HCT116 (cell line): ENCODE measurements at regions not wholly inside any gene's neighbourhood (a gene's known extent, or its start where the extent isn't known, plus 50 kb on each side); places are given as distances from the start of the nearest gene placed in this dataset.

Source experiments
- ATAC-seq: fragments of 200-7000 bp; cut with Tn5 transposase; 2 replicates; pipeline ENCODE4 v1.9.1; 2020; ENCODE audit warnings: mild to moderate bottlenecking, moderate library complexity
- BruUV-seq: library from RNA; stranded (reverse); fragments of 400-500 nt; replicated peaks from 2 replicates; lab custom pipeline; 2021; lab: Mats Ljungman, UMichigan
- CTCF ChIA-PET: fragments of 300-600 bp; sonication (Branson Sonifier 250); formaldehyde crosslinking; loops from one replicate; lab custom pipeline; 2021; ENCODE audit warnings: antibody characterized with exemption; lab: Charles Lee
- POLR2A ChIA-PET: fragments of 300-600, 350-600 bp; sonication (Branson Sonifier 250); formaldehyde crosslinking; loops from one replicate; lab custom pipeline; 2021; ENCODE audit warnings: antibody characterized with exemption; lab: Charles Lee
- RAD21 ChIA-PET, 2 experiments: fragments of 300-600 bp; sonication (Branson Sonifier 250); formaldehyde crosslinking; loops; one replicate each; lab custom pipeline; 2023; ENCODE audit warnings: low total read pairs in 2 of 2; ENCODE audit not compliant: uncharacterized antibody in 2 of 2, unreplicated experiment in 2 of 2, low non-redundant PET in 1 of 2; lab: Charles Lee
- DNase-seq: peaks from one replicate; pipeline ENCODE4 v3.0.0-alpha.2; 2010; ENCODE audit warnings: low read depth, low spot score
- H2AFZ ChIP-seq: fragments of 200-600 bp; shearing (Covaris generic), sonication (generic); 2 replicates; pipeline ENCODE4 v1.6.1; 2017; ENCODE audit warnings: low read depth, mixed run types, mixed read lengths, antibody characterized with exemption, low read length; ENCODE audit not compliant: poor library complexity, severe bottlenecking
- H3K27ac ChIP-seq: 2 replicates; pipeline ENCODE4 v1.5.1; 2012; ENCODE audit warnings: low read depth, low read length
- H3K27me3 ChIP-seq: fragments of 200-600 bp; sonication (generic); 2 replicates; pipeline ENCODE4 v1.6.1; 2016; ENCODE audit warnings: mixed run types, low read length, mixed read lengths; ENCODE audit not compliant: insufficient read depth
- H3K36me3 ChIP-seq, 2 experiments: fragments of 200-500 bp in 1 of 2; fragments of 200-600 bp in 1 of 2; sonication (Bioruptor generic) in 1 of 2; sonication (generic) in 1 of 2; 2 replicates each; pipeline versions ENCODE4 v1.5.1 to v1.6.1; 2014 to 2016; ENCODE audit warnings: low read length in 2 of 2, inconsistent platforms in 1 of 2, mixed read lengths in 1 of 2, mixed run types in 1 of 2; ENCODE audit not compliant: insufficient read depth in 2 of 2, control insufficient read depth in 1 of 2
- H3K4me1 ChIP-seq, 2 experiments: fragments of 200-600 bp in 1 of 2; sonication (generic) in 1 of 2; 2 replicates each; pipeline versions ENCODE4 v1.5.1 to v1.6.1; 2012 to 2017; ENCODE audit warnings: low read length in 2 of 2, inconsistent platforms in 1 of 2, mild to moderate bottlenecking in 1 of 2, mixed read lengths in 1 of 2, mixed run types in 1 of 2, moderate library complexity in 1 of 2; ENCODE audit not compliant: insufficient read depth in 2 of 2, control insufficient read depth in 1 of 2
- H3K4me2 ChIP-seq: fragments of 200-600 bp; sonication (generic); 2 replicates; pipeline ENCODE4 v1.6.1; 2017; ENCODE audit warnings: mixed run types, low read length, mixed read lengths
- H3K4me3 ChIP-seq, 2 experiments: fragments of 200-600 bp in 1 of 2; sonication (generic) in 1 of 2; replicated peaks in 1 of 2; 2 replicates each; pipeline ENCODE4 v1.5.1; 2011 to 2016; ENCODE audit warnings: low read length in 2 of 2, control low read depth in 1 of 2, low read depth in 1 of 2, mild to moderate bottlenecking in 1 of 2, mixed read lengths in 1 of 2, mixed run types in 1 of 2
- H3K79me2 ChIP-seq: fragments of 200-600 bp; sonication (generic); 2 replicates; pipeline ENCODE4 v1.6.1; 2017; ENCODE audit warnings: mild to moderate bottlenecking, mixed run types, low read length, moderate library complexity, mixed read lengths; ENCODE audit not compliant: insufficient read depth
- H3K9ac ChIP-seq: fragments of 200-600 bp; sonication (generic); 2 replicates; pipeline ENCODE4 v1.6.1; 2016; ENCODE audit warnings: low read length, mixed read lengths
- H3K9me2 ChIP-seq: fragments of 200-600 bp; sonication (generic), shearing (Covaris generic); 2 replicates; pipeline ENCODE4 v1.6.1; 2017; ENCODE audit warnings: mixed run types, mild to moderate bottlenecking, moderate library complexity; ENCODE audit not compliant: insufficient read depth
- H3K9me3 ChIP-seq, 2 experiments: fragments of 200-500 bp in 1 of 2; fragments of 200-600 bp in 1 of 2; sonication (Bioruptor generic) in 1 of 2; sonication (generic) in 1 of 2; 2 replicates each; pipeline ENCODE4 v1.6.1; 2014 to 2017; ENCODE audit warnings: low read length in 2 of 2, mixed read lengths in 2 of 2, inconsistent platforms in 1 of 2, low read depth in 1 of 2, mild to moderate bottlenecking in 1 of 2, mixed run types in 1 of 2, moderate library complexity in 1 of 2; ENCODE audit not compliant: control insufficient read depth in 1 of 2, insufficient read depth in 1 of 2
- H4K20me1 ChIP-seq: fragments of 200-600 bp; sonication (generic), shearing (Covaris generic); 2 replicates; pipeline ENCODE4 v1.6.1; 2017; ENCODE audit warnings: mixed run types, mild to moderate bottlenecking, moderate library complexity; ENCODE audit not compliant: insufficient read depth
- ELF1 ChIP-seq: IDR thresholded peaks from 2 replicates; pipeline ENCODE4 v1.6.1; 2012; ENCODE audit warnings: low read depth, borderline replicate concordance
- SRF ChIP-seq: IDR thresholded peaks from 2 replicates; pipeline ENCODE4 v1.6.1; 2012; ENCODE audit warnings: low read depth
- TCF7L2 ChIP-seq: IDR thresholded peaks from 2 replicates; pipeline ENCODE4 v1.7.0; 2011; ENCODE audit warnings: borderline replicate concordance, inconsistent platforms; ENCODE audit not compliant: insufficient read depth, insufficient read length; ENCODE audit errors: extremely low read depth
- intact Hi-C: fragments of 100-400 bp; cut with micrococcal nuclease; formaldehyde crosslinking; loops from 2 replicates; pipeline ENCODE4 v1.10.0; 2022
- TF ChIP-seq, protein P1 (sequence below): IDR thresholded peaks from 2 replicates; pipeline ENCODE4 v1.6.1; 2011; ENCODE audit warnings: mild to moderate bottlenecking, low read length, moderate library complexity; ENCODE audit not compliant: insufficient replicate concordance; ENCODE audit errors: extremely low read depth
- TF ChIP-seq, protein P2 (sequence below): IDR thresholded peaks from 2 replicates; pipeline ENCODE4 v1.6.1; 2012; ENCODE audit warnings: low read depth
- TF ChIP-seq, protein P3 (sequence below): IDR thresholded peaks from 2 replicates; pipeline ENCODE4 v1.6.1; 2012

DNA sequence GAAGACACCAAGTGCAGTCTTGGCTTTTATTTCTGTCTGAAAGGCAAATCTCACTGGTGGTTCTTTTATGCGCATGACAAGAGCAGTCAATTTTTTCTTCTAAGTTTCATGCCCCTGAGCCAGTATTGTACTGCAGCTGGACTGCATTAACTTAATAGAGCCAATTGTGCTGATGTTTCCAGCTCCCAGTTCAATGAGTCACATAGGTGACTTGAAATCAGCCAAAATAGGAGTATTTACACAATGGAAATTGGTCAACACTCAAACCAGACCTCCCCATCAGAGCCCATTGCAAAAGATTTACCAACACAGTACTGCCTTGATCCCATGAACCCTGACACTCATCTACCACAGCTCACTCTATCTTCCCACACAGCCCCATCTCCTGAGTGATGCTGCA lies 100.3 kb upstream of the GUCY1A1 start:
- Histone ChIP-seq H3K27me3 (no peaks in the 10 kb centered on the region), H3K4me2 (no peak overlapping the region), H3K9ac (no peak overlapping the region), H4K20me1 (no peaks in the 10 kb centered on the region), H3K4me1 (no peaks in the 10 kb centered on the region), H3K27ac (no peak overlapping the region), H3K36me3 (no peaks in the 10 kb centered on the region), H3K9me3 (no peaks in the 10 kb centered on the region), H3K4me3 (no peak overlapping the region), H3K79me2 (no peaks in the 10 kb centered on the region), H3K9me2 (no peaks in the 10 kb centered on the region), H2AFZ (no peak overlapping the region)
- CTCF ChIA-PET: no interaction called here
- TF ChIP-seq, protein P1, sequence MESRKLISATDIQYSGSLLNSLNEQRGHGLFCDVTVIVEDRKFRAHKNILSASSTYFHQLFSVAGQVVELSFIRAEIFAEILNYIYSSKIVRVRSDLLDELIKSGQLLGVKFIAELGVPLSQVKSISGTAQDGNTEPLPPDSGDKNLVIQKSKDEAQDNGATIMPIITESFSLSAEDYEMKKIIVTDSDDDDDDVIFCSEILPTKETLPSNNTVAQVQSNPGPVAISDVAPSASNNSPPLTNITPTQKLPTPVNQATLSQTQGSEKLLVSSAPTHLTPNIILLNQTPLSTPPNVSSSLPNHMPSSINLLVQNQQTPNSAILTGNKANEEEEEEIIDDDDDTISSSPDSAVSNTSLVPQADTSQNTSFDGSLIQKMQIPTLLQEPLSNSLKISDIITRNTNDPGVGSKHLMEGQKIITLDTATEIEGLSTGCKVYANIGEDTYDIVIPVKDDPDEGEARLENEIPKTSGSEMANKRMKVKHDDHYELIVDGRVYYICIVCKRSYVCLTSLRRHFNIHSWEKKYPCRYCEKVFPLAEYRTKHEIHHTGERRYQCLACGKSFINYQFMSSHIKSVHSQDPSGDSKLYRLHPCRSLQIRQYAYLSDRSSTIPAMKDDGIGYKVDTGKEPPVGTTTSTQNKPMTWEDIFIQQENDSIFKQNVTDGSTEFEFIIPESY: no peak
- TF ChIP-seq, protein P2, sequence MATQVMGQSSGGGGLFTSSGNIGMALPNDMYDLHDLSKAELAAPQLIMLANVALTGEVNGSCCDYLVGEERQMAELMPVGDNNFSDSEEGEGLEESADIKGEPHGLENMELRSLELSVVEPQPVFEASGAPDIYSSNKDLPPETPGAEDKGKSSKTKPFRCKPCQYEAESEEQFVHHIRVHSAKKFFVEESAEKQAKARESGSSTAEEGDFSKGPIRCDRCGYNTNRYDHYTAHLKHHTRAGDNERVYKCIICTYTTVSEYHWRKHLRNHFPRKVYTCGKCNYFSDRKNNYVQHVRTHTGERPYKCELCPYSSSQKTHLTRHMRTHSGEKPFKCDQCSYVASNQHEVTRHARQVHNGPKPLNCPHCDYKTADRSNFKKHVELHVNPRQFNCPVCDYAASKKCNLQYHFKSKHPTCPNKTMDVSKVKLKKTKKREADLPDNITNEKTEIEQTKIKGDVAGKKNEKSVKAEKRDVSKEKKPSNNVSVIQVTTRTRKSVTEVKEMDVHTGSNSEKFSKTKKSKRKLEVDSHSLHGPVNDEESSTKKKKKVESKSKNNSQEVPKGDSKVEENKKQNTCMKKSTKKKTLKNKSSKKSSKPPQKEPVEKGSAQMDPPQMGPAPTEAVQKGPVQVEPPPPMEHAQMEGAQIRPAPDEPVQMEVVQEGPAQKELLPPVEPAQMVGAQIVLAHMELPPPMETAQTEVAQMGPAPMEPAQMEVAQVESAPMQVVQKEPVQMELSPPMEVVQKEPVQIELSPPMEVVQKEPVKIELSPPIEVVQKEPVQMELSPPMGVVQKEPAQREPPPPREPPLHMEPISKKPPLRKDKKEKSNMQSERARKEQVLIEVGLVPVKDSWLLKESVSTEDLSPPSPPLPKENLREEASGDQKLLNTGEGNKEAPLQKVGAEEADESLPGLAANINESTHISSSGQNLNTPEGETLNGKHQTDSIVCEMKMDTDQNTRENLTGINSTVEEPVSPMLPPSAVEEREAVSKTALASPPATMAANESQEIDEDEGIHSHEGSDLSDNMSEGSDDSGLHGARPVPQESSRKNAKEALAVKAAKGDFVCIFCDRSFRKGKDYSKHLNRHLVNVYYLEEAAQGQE: no peak
- TF ChIP-seq ELF1: no peak
- TF ChIP-seq SRF: no peak
- TF ChIP-seq TCF7L2: no peak
- TF ChIP-seq, protein P3, sequence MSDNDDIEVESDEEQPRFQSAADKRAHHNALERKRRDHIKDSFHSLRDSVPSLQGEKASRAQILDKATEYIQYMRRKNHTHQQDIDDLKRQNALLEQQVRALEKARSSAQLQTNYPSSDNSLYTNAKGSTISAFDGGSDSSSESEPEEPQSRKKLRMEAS: no peak
- POLR2A ChIA-PET: no interaction called here
- BruUV-seq: no TSS peak
- intact Hi-C loops: no loop called here
- DNase-seq (no peak), ATAC-seq (no peak)
- RAD21 ChIA-PET: no interaction called here
